Neural progenitor cell (in vitro differentiated cells): ENCODE measurements at regions not wholly inside any gene's neighbourhood (a gene's known extent, or its start where the extent isn't known, plus 50 kb on each side); places are given as distances from the start of the nearest gene placed in this dataset.
"Not testable (repeated sequence)": the region's sequence is repeated elsewhere in the genome, so short reads cannot be mapped to it uniquely, and the experiment has no call there.

Source experiments
- DNase-seq: peaks from one replicate; pipeline ENCODE4 v3.0.0-alpha.2; 2016; ENCODE audit warnings: low spot score
- H2AFZ ChIP-seq: fragments of 200-600 bp; sonication (generic); replicated peaks from 2 replicates; pipeline ENCODE4 v1.6.1; 2016; ENCODE audit warnings: antibody characterized with exemption
- H3F3A ChIP-seq: fragments of 200-600 bp; sonication (generic); 2 replicates; pipeline ENCODE4 v1.6.1; 2016; ENCODE audit warnings: antibody characterized with exemption, low read depth
- H3K27ac ChIP-seq: fragments of 200-600 bp; sonication (generic); 2 replicates; pipeline ENCODE4 v1.5.1; 2016; ENCODE audit warnings: mild to moderate bottlenecking
- H3K27me3 ChIP-seq: fragments of 200-600 bp; sonication (generic); 2 replicates; pipeline ENCODE4 v1.6.1; 2016; ENCODE audit warnings: mild to moderate bottlenecking, moderate library complexity
- H3K36me3 ChIP-seq: fragments of 200-600 bp; sonication (generic); 2 replicates; pipeline ENCODE4 v1.5.1; 2016
- H3K4me1 ChIP-seq: fragments of 200-600 bp; sonication (generic); 2 replicates; pipeline ENCODE4 v1.6.1; 2016; ENCODE audit warnings: mixed run types
- H3K4me2 ChIP-seq: fragments of 200-600 bp; sonication (generic); 2 replicates; pipeline ENCODE4 v1.6.1; 2016
- H3K4me3 ChIP-seq: fragments of 200-600 bp; sonication (generic); 2 replicates; pipeline ENCODE4 v1.5.1; 2016
- H3K79me2 ChIP-seq: fragments of 200-600 bp; sonication (generic); 2 replicates; pipeline ENCODE4 v1.6.1; 2016; ENCODE audit warnings: low read depth
- H3K9ac ChIP-seq: fragments of 200-600 bp; sonication (generic); 2 replicates; pipeline ENCODE4 v1.6.1; 2016
- H3K9me3 ChIP-seq: fragments of 200-600 bp; sonication (generic); 2 replicates; pipeline ENCODE4 v1.5.1; 2016; ENCODE audit warnings: low read depth
- H4K20me1 ChIP-seq: fragments of 200-600 bp; sonication (generic); 2 replicates; pipeline ENCODE4 v1.6.1; 2016; ENCODE audit warnings: low read depth
- H3K27ac Mint-ChIP-seq: 3 replicates; pipeline ENCODE4 v1.8.0; 2021; ENCODE audit warnings: mixed read lengths
- H3K27me3 Mint-ChIP-seq: 2 replicates; pipeline ENCODE4 v1.8.0; 2022; ENCODE audit warnings: low read depth, mild to moderate bottlenecking, inconsistent platforms, moderate library complexity, mixed read lengths; ENCODE audit not compliant: insufficient read depth
- H3K36me3 Mint-ChIP-seq: 3 replicates; pipeline ENCODE4 v1.8.0; 2021; ENCODE audit warnings: mixed read lengths
- H3K4me1 Mint-ChIP-seq: 3 replicates; pipeline ENCODE4 v1.8.0; 2021; ENCODE audit warnings: mixed read lengths
- H3K4me3 Mint-ChIP-seq: 3 replicates; pipeline ENCODE4 v1.8.0; 2021; ENCODE audit warnings: mild to moderate bottlenecking, moderate library complexity, mixed read lengths
- H3K9me3 Mint-ChIP-seq: 3 replicates; pipeline ENCODE4 v1.8.0; 2020; ENCODE audit warnings: mixed read lengths
- EZH2 ChIP-seq: fragments of 200-600 bp; sonication (generic); IDR thresholded peaks from 2 replicates; pipeline ENCODE4 v1.6.1; 2017; ENCODE audit warnings: antibody characterized with exemption, mild to moderate bottlenecking, moderate library complexity
- EZH2phosphoT487 ChIP-seq: fragments of 200-600 bp; sonication (generic); IDR thresholded peaks from 2 replicates; pipeline ENCODE4 v1.6.1; 2017; ENCODE audit warnings: antibody characterized with exemption
- TF ChIP-seq, protein P1 (sequence below): fragments of 200-600 bp; sonication (generic); IDR thresholded peaks from 2 replicates; pipeline ENCODE4 v1.5.1; 2017; ENCODE audit warnings: antibody characterized with exemption, mild to moderate bottlenecking

GRCh38 chr14:105591052-105591451 is 64.7 kb downstream of the TMEM121 start:
- Mint-ChIP-seq H3K9me3 (peaks cover 10% of the 10 kb centered on the region), H3K36me3 (no peaks in the 10 kb centered on the region), H3K4me3 (no peak overlapping the region), H3K27me3 (peaks cover 2% of the 10 kb centered on the region), H3K27ac (no peak overlapping the region), H3K4me1 (no peaks in the 10 kb centered on the region)
- Histone ChIP-seq H3K4me3 (no peak overlapping the region), H3K4me1 (no peaks in the 10 kb centered on the region), H3K4me2 (no peak overlapping the region), H3K36me3 (no peaks in the 10 kb centered on the region), H3K79me2 (no peaks in the 10 kb centered on the region), H2AFZ (no peak overlapping the region), H3K9me3 (no peaks in the 10 kb centered on the region), H4K20me1 (no peaks in the 10 kb centered on the region), H3K27me3 (no peaks in the 10 kb centered on the region), H3K9ac (no peak overlapping the region), H3F3A (no peaks in the 10 kb centered on the region), H3K27ac (no peak overlapping the region)
- DNase-seq, result no peak
- TF ChIP-seq, protein P1, sequence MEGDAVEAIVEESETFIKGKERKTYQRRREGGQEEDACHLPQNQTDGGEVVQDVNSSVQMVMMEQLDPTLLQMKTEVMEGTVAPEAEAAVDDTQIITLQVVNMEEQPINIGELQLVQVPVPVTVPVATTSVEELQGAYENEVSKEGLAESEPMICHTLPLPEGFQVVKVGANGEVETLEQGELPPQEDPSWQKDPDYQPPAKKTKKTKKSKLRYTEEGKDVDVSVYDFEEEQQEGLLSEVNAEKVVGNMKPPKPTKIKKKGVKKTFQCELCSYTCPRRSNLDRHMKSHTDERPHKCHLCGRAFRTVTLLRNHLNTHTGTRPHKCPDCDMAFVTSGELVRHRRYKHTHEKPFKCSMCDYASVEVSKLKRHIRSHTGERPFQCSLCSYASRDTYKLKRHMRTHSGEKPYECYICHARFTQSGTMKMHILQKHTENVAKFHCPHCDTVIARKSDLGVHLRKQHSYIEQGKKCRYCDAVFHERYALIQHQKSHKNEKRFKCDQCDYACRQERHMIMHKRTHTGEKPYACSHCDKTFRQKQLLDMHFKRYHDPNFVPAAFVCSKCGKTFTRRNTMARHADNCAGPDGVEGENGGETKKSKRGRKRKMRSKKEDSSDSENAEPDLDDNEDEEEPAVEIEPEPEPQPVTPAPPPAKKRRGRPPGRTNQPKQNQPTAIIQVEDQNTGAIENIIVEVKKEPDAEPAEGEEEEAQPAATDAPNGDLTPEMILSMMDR, result no peak
- TF ChIP-seq EZH2phosphoT487, result no peak
- TF ChIP-seq EZH2, result no peak

DNA sequence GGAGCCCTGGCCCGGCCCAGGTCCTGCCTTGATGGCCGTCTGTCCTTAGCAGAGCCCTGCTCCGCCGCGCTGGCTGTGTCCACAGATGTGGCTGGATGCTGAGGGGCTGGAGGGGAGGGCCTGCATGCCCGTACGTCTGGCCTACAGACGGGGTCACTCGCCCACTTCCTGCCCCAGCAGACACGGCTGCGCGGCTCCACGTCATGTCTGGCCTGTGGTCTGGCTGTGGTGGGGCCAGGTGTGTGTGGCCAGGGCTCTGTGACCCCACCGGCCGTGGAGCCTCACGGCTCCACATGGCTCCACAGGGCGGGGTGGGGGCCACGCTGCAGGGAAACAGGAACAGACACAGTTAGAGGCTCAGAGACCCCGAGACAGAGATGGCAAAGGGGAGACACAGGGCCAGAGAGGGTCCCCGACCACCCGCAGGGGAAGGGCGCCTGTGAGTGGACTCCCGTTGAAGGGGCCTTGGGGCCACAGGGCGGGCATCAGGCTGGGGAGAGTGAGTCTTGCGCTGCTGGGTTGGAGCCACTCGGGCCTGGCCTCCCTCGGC is 65.5 kb downstream of the TMEM121 start:
- not testable (repeated sequence) for H3K4me3 Mint-ChIP-seq, H3K79me2 ChIP-seq, H2AFZ ChIP-seq, H4K20me1 ChIP-seq, H3K4me3 ChIP-seq, H3K4me1 ChIP-seq, H3K9me3 ChIP-seq, H3K27me3 Mint-ChIP-seq, H3F3A ChIP-seq, H3K27ac ChIP-seq, H3K4me1 Mint-ChIP-seq, H3K9ac ChIP-seq, H3K27me3 ChIP-seq, H3K36me3 Mint-ChIP-seq, H3K36me3 ChIP-seq, DNase-seq, H3K4me2 ChIP-seq, H3K27ac Mint-ChIP-seq
- peaks cover 14% of the 10 kb centered on the region for H3K9me3 Mint-ChIP-seq

DNA sequence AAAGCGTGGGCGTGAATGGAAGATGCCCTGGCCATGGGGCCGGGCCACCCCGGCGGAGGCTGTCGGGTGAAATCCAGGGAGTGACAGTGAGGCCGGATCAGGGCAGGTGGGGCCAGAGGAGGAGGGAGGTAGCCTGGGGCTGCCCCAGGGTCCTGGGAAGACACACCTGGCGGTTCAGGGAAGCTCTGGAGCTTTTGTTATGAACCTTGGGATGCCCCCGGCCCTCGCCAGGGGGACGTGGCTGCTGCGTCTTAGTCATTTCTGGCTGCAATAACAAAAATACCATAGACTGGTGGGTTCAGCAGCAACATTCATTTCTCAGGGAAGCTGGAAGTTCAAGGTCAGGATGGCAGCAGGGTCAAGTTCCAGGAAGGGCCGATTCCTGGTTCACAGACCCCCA is 66.3 kb downstream of the TMEM121 start:
- H3K27ac ChIP-seq, H3K27me3 Mint-ChIP-seq, H2AFZ ChIP-seq, H3K4me3 Mint-ChIP-seq, H3K9me3 ChIP-seq, H3K79me2 ChIP-seq, H3K4me1 ChIP-seq, H4K20me1 ChIP-seq, H3K4me3 ChIP-seq, H3K4me1 Mint-ChIP-seq, H3K27me3 ChIP-seq, H3K36me3 ChIP-seq, H3F3A ChIP-seq, H3K4me2 ChIP-seq, DNase-seq, H3K9ac ChIP-seq, H3K27ac Mint-ChIP-seq, H3K36me3 Mint-ChIP-seq: not testable (repeated sequence)
- H3K9me3 Mint-ChIP-seq, result peaks cover 10% of the 10 kb centered on the region

DNA sequence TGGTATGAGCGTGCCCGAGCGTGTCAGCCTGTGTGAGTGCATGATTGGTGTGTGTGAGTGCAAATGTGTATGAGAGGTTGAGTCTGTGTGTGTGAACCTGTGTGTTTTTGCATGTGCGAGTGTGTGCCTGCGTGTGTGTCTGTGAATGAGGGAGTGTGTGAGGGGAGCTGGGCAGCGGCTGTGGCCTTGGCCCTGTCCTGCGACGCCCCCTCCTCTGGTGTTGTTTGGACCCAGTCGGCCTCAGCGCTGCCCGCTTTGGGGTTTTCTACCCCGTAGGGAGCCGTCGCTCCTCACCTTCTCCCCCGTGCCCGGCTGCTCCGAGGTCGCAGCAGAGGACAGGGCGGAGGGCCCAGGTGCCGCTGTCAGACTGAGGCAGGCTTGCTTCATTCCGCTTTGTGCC is 69.0 kb downstream of the TMEM121 start:
- not testable (repeated sequence) for H3K4me2 ChIP-seq, H3K36me3 Mint-ChIP-seq

DNA sequence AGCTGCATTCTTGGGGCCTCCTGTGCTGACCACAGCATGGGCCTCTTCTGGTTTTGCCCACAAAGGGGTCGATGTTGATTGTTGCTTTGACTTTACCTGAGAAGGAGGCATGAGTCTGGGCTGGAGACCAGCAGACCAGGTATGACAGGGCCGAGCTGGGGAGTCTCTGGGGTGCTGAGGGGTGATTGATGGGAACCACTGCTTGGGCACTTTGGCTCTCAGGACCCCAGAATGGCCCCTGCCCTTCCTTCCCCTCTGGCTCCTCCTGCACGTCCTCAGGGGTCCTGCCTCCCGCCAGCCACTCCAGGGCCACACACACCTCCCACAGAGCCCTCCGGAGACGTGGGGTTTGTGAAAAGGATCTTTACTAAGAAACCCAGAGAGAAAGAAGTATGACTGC is 70.0 kb downstream of the TMEM121 start:
- H3K9me3 ChIP-seq, H3K9ac ChIP-seq, H2AFZ ChIP-seq, H3K27ac Mint-ChIP-seq, H3K36me3 ChIP-seq, H3K27me3 Mint-ChIP-seq, H3F3A ChIP-seq, H3K9me3 Mint-ChIP-seq, H3K4me1 ChIP-seq, H3K4me3 Mint-ChIP-seq, H3K27me3 ChIP-seq, DNase-seq, H3K4me2 ChIP-seq, H3K27ac ChIP-seq, H4K20me1 ChIP-seq, H3K4me3 ChIP-seq, H3K4me1 Mint-ChIP-seq, H3K79me2 ChIP-seq, H3K36me3 Mint-ChIP-seq: not testable (repeated sequence)

More for the DNA sequence above, 69.0 kb downstream of the TMEM121 start:
- not testable (repeated sequence) for H3K4me3 ChIP-seq, H3K4me1 Mint-ChIP-seq, H3K4me3 Mint-ChIP-seq, H3K27ac Mint-ChIP-seq, H3K27me3 Mint-ChIP-seq, H3K4me1 ChIP-seq, H3K27ac ChIP-seq, DNase-seq, H4K20me1 ChIP-seq, H3K27me3 ChIP-seq, H3K9ac ChIP-seq, H3K9me3 ChIP-seq, H3K9me3 Mint-ChIP-seq, H3F3A ChIP-seq, H3K79me2 ChIP-seq, H2AFZ ChIP-seq, H3K36me3 ChIP-seq

GRCh38 chr14:105598040-105598763 is 71.8 kb downstream of the TMEM121 start:
- not testable (repeated sequence) for H2AFZ ChIP-seq, H3K4me1 Mint-ChIP-seq, H3K4me3 Mint-ChIP-seq, H3F3A ChIP-seq, H3K27ac ChIP-seq, H3K36me3 Mint-ChIP-seq, DNase-seq, H3K4me1 ChIP-seq, H3K9me3 ChIP-seq, H3K27me3 Mint-ChIP-seq, H3K4me2 ChIP-seq, H3K27ac Mint-ChIP-seq, H3K27me3 ChIP-seq, H4K20me1 ChIP-seq, H3K9ac ChIP-seq, H3K4me3 ChIP-seq, H3K79me2 ChIP-seq, H3K36me3 ChIP-seq
- peaks cover 20% of the 10 kb centered on the region for H3K9me3 Mint-ChIP-seq

DNA sequence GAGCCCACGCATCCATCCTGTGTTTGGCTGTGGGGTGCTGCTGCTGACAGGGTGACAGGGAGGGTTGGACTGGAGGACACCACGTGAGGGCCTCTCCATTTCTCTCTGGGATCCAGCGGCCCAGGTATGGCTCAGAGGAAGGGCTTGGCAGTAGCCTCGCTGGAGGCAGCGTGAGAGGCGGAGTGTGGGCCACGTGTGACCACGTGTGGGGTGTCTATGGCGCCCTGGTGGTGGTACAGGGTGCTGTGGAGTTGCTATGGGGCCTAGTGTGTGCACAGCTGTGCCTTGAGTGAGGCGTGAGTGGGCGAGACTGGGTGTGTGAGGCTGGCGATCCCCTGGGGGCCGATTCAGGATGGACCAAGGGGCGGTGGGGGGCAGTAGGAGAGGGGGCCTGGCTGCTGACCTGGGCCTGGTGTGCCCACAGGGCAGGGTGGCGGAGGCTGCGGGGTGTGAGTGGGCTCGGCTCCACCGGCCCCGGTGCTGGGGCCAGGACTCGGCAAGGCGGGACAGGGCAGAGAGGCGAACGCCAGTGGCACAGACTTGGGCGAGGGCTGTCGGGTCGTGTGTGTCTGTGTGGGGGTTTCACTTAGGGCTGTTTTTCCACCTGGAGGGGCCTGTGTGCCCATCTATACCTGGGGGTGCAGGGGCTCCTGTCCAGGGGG is 72.7 kb downstream of the TMEM121 start:
- H3K9ac ChIP-seq, H3K36me3 ChIP-seq, H3K4me2 ChIP-seq, H3K27me3 ChIP-seq, H3F3A ChIP-seq, DNase-seq, H3K27ac ChIP-seq, H4K20me1 ChIP-seq, H3K9me3 ChIP-seq, H3K4me3 Mint-ChIP-seq, H3K27me3 Mint-ChIP-seq, H3K36me3 Mint-ChIP-seq, H3K4me1 Mint-ChIP-seq, H3K27ac Mint-ChIP-seq, H3K4me3 ChIP-seq, H3K4me1 ChIP-seq, H2AFZ ChIP-seq, H3K79me2 ChIP-seq: not testable (repeated sequence)
- peaks cover 23% of the 10 kb centered on the region for H3K9me3 Mint-ChIP-seq
